ENCODE measurements at regions not wholly inside any gene's neighbourhood (a gene's known extent, or its start where the extent isn't known, plus 50 kb on each side); places are given as distances from the start of the nearest gene placed in this dataset.

- no peak for DNase-seq (ENCODE audit: low read depth, low spot score)
- FAIRE-seq: no peak
- Histone ChIP-seq H3K9ac (ENCODE audit: control insufficient read depth, extremely low read depth, insufficient read depth, low read length) (no peak overlapping the region), H3K9me3 (ENCODE audit: control insufficient read depth, low read depth, low read length) (no peaks in the 10 kb centered on the region), H3K27me3 (ENCODE audit: control insufficient read depth, extremely low read depth, insufficient read depth, low read length) (peaks cover 72% of the 10 kb centered on the region), H3K27ac (ENCODE audit: control insufficient read depth, insufficient read depth, low read length) (no peak overlapping the region), H3K4me1 (ENCODE audit: control insufficient read depth, extremely low read depth, insufficient read depth, low read length) (no peaks in the 10 kb centered on the region), H3K36me3 (ENCODE audit: control insufficient read depth in 2 of 2, extremely low read depth in 1 of 2, insufficient read depth in 2 of 2, low read length in 2 of 2) (no peaks in the 10 kb centered on the region), H3K4me3 (ENCODE audit: control insufficient read depth in 2 of 3, extremely low read depth in 1 of 3, insufficient read depth in 2 of 3, low read depth in 1 of 3, low read length in 3 of 3) (no peak overlapping the region), H3K4me2 (ENCODE audit: control insufficient read depth, extremely low read depth, insufficient read depth, low read depth, low read length) (no peak overlapping the region), H3K79me2 (ENCODE audit: control insufficient read depth, insufficient read depth, low read length) (no peaks in the 10 kb centered on the region), H2AFZ (ENCODE audit: control insufficient read depth, low read length) (no peak overlapping the region), H3K9me1 (ENCODE audit: control insufficient read depth, extremely low read depth, insufficient read depth, low read length) (no peaks in the 10 kb centered on the region), H4K20me1 (ENCODE audit: control insufficient read depth, extremely low read depth, insufficient read depth, low read length) (no peaks in the 10 kb centered on the region)
- TF ChIP-seq CTCF (optimal IDR thresholded peaks at IDR 0.05 in 1 of 3, IDR thresholded peaks at IDR 0.05 in 1 of 3, conservative IDR thresholded peaks at IDR 0.05 in 1 of 3; ENCODE audit: extremely low read depth in 1 of 3, insufficient read depth in 2 of 3, low read length in 3 of 3): no peak
- peak; percentile 37 for TF ChIP-seq EZH2 (IDR thresholded peaks at IDR 0.05; ENCODE audit: low read length)
- dilution Hi-C loops (cut with MboI; ENCODE audit: extremely low pct_ligation_motif_present, low sequenced_read_pairs): no loop called here
These were observed 62.4 kb upstream of the PAX2 start for GRCh38 chr10:100683004-100683403.

- Histone ChIP-seq H3K79me2 (ENCODE audit: control insufficient read depth, insufficient read depth, low read length) (no peaks in the 10 kb centered on the region), H3K4me3 (ENCODE audit: control insufficient read depth in 2 of 3, extremely low read depth in 1 of 3, insufficient read depth in 2 of 3, low read depth in 1 of 3, low read length in 3 of 3) (no peak overlapping the region), H3K9ac (ENCODE audit: control insufficient read depth, extremely low read depth, insufficient read depth, low read length) (no peak overlapping the region), H3K9me3 (ENCODE audit: control insufficient read depth, low read depth, low read length) (no peaks in the 10 kb centered on the region), H4K20me1 (ENCODE audit: control insufficient read depth, extremely low read depth, insufficient read depth, low read length) (no peaks in the 10 kb centered on the region), H3K27ac (ENCODE audit: control insufficient read depth, insufficient read depth, low read length) (no peak overlapping the region), H2AFZ (ENCODE audit: control insufficient read depth, low read length) (no peak overlapping the region), H3K27me3 (ENCODE audit: control insufficient read depth, extremely low read depth, insufficient read depth, low read length) (peaks cover 80% of the 10 kb centered on the region), H3K36me3 (ENCODE audit: control insufficient read depth in 2 of 2, extremely low read depth in 1 of 2, insufficient read depth in 2 of 2, low read length in 2 of 2) (no peaks in the 10 kb centered on the region), H3K4me1 (ENCODE audit: control insufficient read depth, extremely low read depth, insufficient read depth, low read length) (no peaks in the 10 kb centered on the region), H3K4me2 (ENCODE audit: control insufficient read depth, extremely low read depth, insufficient read depth, low read depth, low read length) (no peak overlapping the region), H3K9me1 (ENCODE audit: control insufficient read depth, extremely low read depth, insufficient read depth, low read length) (no peaks in the 10 kb centered on the region)
- no peak for TF ChIP-seq CTCF (optimal IDR thresholded peaks at IDR 0.05 in 1 of 3, IDR thresholded peaks at IDR 0.05 in 1 of 3, conservative IDR thresholded peaks at IDR 0.05 in 1 of 3; ENCODE audit: extremely low read depth in 1 of 3, insufficient read depth in 2 of 3, low read length in 3 of 3)
- TF ChIP-seq EZH2 (IDR thresholded peaks at IDR 0.05; ENCODE audit: low read length): peak; percentile 50
- FAIRE-seq (no peak), DNase-seq (ENCODE audit: low read depth, low spot score) (no peak)
- dilution Hi-C loops (cut with MboI; ENCODE audit: extremely low pct_ligation_motif_present, low sequenced_read_pairs): no loop called here
These were observed 61.7 kb upstream of the PAX2 start for GRCh38 chr10:100683545-100684300.
